Activated naive CD4-positive, alpha-beta T cell treated with anti-CD3 and anti-CD28 coated beads, Interleukin-2, amount 10 ng/mL, durations not matched to agents 7 days and 5 days (primary cell): ENCODE measurements at regions not wholly inside any gene's neighbourhood (a gene's known extent, or its start where the extent isn't known, plus 50 kb on each side); places are given as distances from the start of the nearest gene placed in this dataset.
"Not testable (repeated sequence)": the region's sequence is repeated elsewhere in the genome, so short reads cannot be mapped to it uniquely, and the experiment has no call there.

Source experiments
- CTCF ChIA-PET: fragments of 350-600 bp; sonication (Branson Sonifier 250); formaldehyde crosslinking; loops from one replicate; lab custom pipeline; 2021; ENCODE audit warnings: antibody characterized with exemption; lab: Charles Lee
- DNase-seq: peaks from one replicate; pipeline ENCODE4 v3.0.0-alpha.2; 2020
- H3K27ac Mint-ChIP-seq: one replicate; pipeline ENCODE4 v1.8.0; 2021; ENCODE audit warnings: mild to moderate bottlenecking, moderate library complexity, mixed read lengths
- H3K27me3 Mint-ChIP-seq: one replicate; pipeline ENCODE4 v1.8.0; 2021; ENCODE audit warnings: mild to moderate bottlenecking, mixed read lengths
- H3K36me3 Mint-ChIP-seq: one replicate; pipeline ENCODE4 v1.8.0; 2021; ENCODE audit warnings: mixed read lengths
- H3K4me1 Mint-ChIP-seq: one replicate; pipeline ENCODE4 v1.8.0; 2021; ENCODE audit warnings: mixed read lengths
- H3K4me3 Mint-ChIP-seq: one replicate; pipeline ENCODE4 v1.8.0; 2021; ENCODE audit warnings: mild to moderate bottlenecking, moderate library complexity, mixed read lengths
- H3K9me3 Mint-ChIP-seq: one replicate; pipeline ENCODE4 v1.8.0; 2021; ENCODE audit warnings: mixed read lengths

GRCh38 chr1:148374101-148374500 is 109.0 kb downstream of the PPIAL4G start:
- CTCF ChIA-PET: interaction anchor here (1.0 kb wide), 1 partner anchor 9 kb away, joined by 3 read pairs; no protein-coding TSS in a partner anchor
- no peaks in the 10 kb centered on the region for H3K27me3 Mint-ChIP-seq
- peaks cover 49% of the 10 kb centered on the region for H3K4me1 Mint-ChIP-seq
- peak overlapping the region; percentile 98 for H3K27ac Mint-ChIP-seq
- H3K9me3 Mint-ChIP-seq: no peaks in the 10 kb centered on the region
- DNase-seq: no peak
- H3K4me3 Mint-ChIP-seq: no peak overlapping the region
- no peaks in the 10 kb centered on the region for H3K36me3 Mint-ChIP-seq

- Mint-ChIP-seq H3K4me3 (peak overlapping the region; percentile 48), H3K9me3 (no peaks in the 10 kb centered on the region), H3K36me3 (no peaks in the 10 kb centered on the region), H3K27ac (peak overlapping the region; percentile 98), H3K27me3 (no peaks in the 10 kb centered on the region), H3K4me1 (peaks cover 49% of the 10 kb centered on the region)
- peak; percentile 38 for DNase-seq
- CTCF ChIA-PET: interaction anchor here (1.0 to 1.6 kb wide), 2 partner anchors 8 to 10 kb away, joined by 3 to 8 read pairs; no protein-coding TSS in a partner anchor
These were observed 109.7 kb downstream of the PPIAL4G start for GRCh38 chr1:148373192-148373925.

GRCh38 chr1:148372731-148373130 is 110.4 kb downstream of the PPIAL4G start:
- DNase-seq: peak; percentile 68
- H3K36me3 Mint-ChIP-seq: no peaks in the 10 kb centered on the region
- H3K27me3 Mint-ChIP-seq: no peaks in the 10 kb centered on the region
- no peaks in the 10 kb centered on the region for H3K9me3 Mint-ChIP-seq
- CTCF ChIA-PET: interaction anchor here (0.6 to 1.6 kb wide), 4 partner anchors 9 to 86 kb away, joined by 3 to 8 read pairs (median 4); no protein-coding TSS in a partner anchor
- H3K4me3 Mint-ChIP-seq: peak overlapping the region; percentile 48
- H3K4me1 Mint-ChIP-seq: peaks cover 49% of the 10 kb centered on the region
- H3K27ac Mint-ChIP-seq: peak overlapping the region; percentile 98

GRCh38 chr1:148372051-148372726 is 110.9 kb downstream of the PPIAL4G start:
- peak overlapping the region; percentile 98 for H3K27ac Mint-ChIP-seq

GRCh38 chr1:148371551-148371994 is 111.5 kb downstream of the PPIAL4G start:
- H3K9me3 Mint-ChIP-seq, H3K27me3 Mint-ChIP-seq, H3K36me3 Mint-ChIP-seq: not testable (repeated sequence)
- Mint-ChIP-seq H3K4me1 (peaks cover 49% of the 10 kb centered on the region), H3K4me3 (peak overlapping the region; percentile 10), H3K27ac (peak overlapping the region; percentile 98)
- CTCF ChIA-PET: interaction anchor here (1.0 to 1.3 kb wide), 3 partner anchors 11 to 151 kb away, joined by 3 to 5 read pairs (median 5); no protein-coding TSS in a partner anchor
- DNase-seq: peak; percentile 82

More at GRCh38 chr1:148372051-148372726, 110.9 kb downstream of the PPIAL4G start:
- Mint-ChIP-seq H3K4me3 (peak overlapping the region; percentile 48), H3K4me1 (peaks cover 49% of the 10 kb centered on the region)
- not testable (repeated sequence) for H3K9me3 Mint-ChIP-seq, DNase-seq, H3K27me3 Mint-ChIP-seq, H3K36me3 Mint-ChIP-seq
- CTCF ChIA-PET: interaction anchor here (0.6 to 1.6 kb wide), 6 partner anchors 9 to 150 kb away, joined by 3 to 8 read pairs (median 4); no protein-coding TSS in a partner anchor

- H3K27me3 Mint-ChIP-seq, DNase-seq, H3K36me3 Mint-ChIP-seq, H3K9me3 Mint-ChIP-seq, CTCF ChIA-PET, H3K4me3 Mint-ChIP-seq: not testable (repeated sequence)
- Mint-ChIP-seq H3K4me1 (peaks cover 47% of the 10 kb centered on the region), H3K27ac (peak overlapping the region; percentile 98)
These were observed 112.4 kb downstream of the PPIAL4G start for GRCh38 chr1:148370661-148371060.

GRCh38 chr1:148367596-148367995 is 115.5 kb downstream of the PPIAL4G start:
- no peaks in the 10 kb centered on the region for H3K9me3 Mint-ChIP-seq
- CTCF ChIA-PET: no interaction called here

GRCh38 chr1:148366136-148366753 is 116.9 kb downstream of the PPIAL4G start:
- H3K27ac Mint-ChIP-seq, CTCF ChIA-PET, H3K36me3 Mint-ChIP-seq, H3K4me3 Mint-ChIP-seq, DNase-seq, H3K9me3 Mint-ChIP-seq: not testable (repeated sequence)
- Mint-ChIP-seq H3K27me3 (peaks cover 13% of the 10 kb centered on the region), H3K4me1 (peaks cover 52% of the 10 kb centered on the region)

More at GRCh38 chr1:148367596-148367995, 115.5 kb downstream of the PPIAL4G start:
- H3K4me3 Mint-ChIP-seq: no peak overlapping the region
- H3K27ac Mint-ChIP-seq: no peak overlapping the region
- no peaks in the 10 kb centered on the region for H3K36me3 Mint-ChIP-seq
- peaks cover 9% of the 10 kb centered on the region for H3K27me3 Mint-ChIP-seq
- H3K4me1 Mint-ChIP-seq: peaks cover 52% of the 10 kb centered on the region
- no peak for DNase-seq

- not testable (repeated sequence) for H3K4me3 Mint-ChIP-seq, DNase-seq, H3K36me3 Mint-ChIP-seq, H3K9me3 Mint-ChIP-seq, H3K27ac Mint-ChIP-seq
- CTCF ChIA-PET: interaction anchor here (0.6 to 0.9 kb wide), 2 partner anchors 9 to 29 kb away, joined by 3 to 4 read pairs; no protein-coding TSS in a partner anchor
- H3K4me1 Mint-ChIP-seq: peaks cover 44% of the 10 kb centered on the region
- peaks cover 18% of the 10 kb centered on the region for H3K27me3 Mint-ChIP-seq
These were observed 118.0 kb downstream of the PPIAL4G start for GRCh38 chr1:148365151-148365550.

- DNase-seq, H3K27ac Mint-ChIP-seq: not testable (repeated sequence)
These were observed 119.1 kb downstream of the PPIAL4G start for GRCh38 chr1:148363979-148364378.

GRCh38 chr1:148363439-148363810 is 119.7 kb downstream of the PPIAL4G start:
- DNase-seq: no peak
- peak overlapping the region; percentile 1 for H3K27ac Mint-ChIP-seq
- peak overlapping the region; percentile 21 for H3K4me3 Mint-ChIP-seq
- no peaks in the 10 kb centered on the region for H3K9me3 Mint-ChIP-seq
- CTCF ChIA-PET: interaction anchor here (1.6 kb wide), 1 partner anchor 9 kb away, joined by 8 read pairs; no protein-coding TSS in a partner anchor
- peaks cover 25% of the 10 kb centered on the region for H3K27me3 Mint-ChIP-seq
- peaks cover 39% of the 10 kb centered on the region for H3K4me1 Mint-ChIP-seq
- no peaks in the 10 kb centered on the region for H3K36me3 Mint-ChIP-seq

More at GRCh38 chr1:148363979-148364378, 119.1 kb downstream of the PPIAL4G start:
- H3K4me1 Mint-ChIP-seq: peaks cover 39% of the 10 kb centered on the region
- peaks cover 25% of the 10 kb centered on the region for H3K27me3 Mint-ChIP-seq
- H3K4me3 Mint-ChIP-seq, H3K36me3 Mint-ChIP-seq, H3K9me3 Mint-ChIP-seq: not testable (repeated sequence)
- CTCF ChIA-PET: interaction anchor here (1.6 kb wide), 1 partner anchor 9 kb away, joined by 8 read pairs; no protein-coding TSS in a partner anchor

GRCh38 chr1:148362626-148363438 is 120.3 kb downstream of the PPIAL4G start:
- Mint-ChIP-seq H3K4me3 (peak overlapping the region; percentile 71), H3K27ac (no peak overlapping the region), H3K27me3 (peaks cover 31% of the 10 kb centered on the region), H3K9me3 (no peaks in the 10 kb centered on the region), H3K36me3 (no peaks in the 10 kb centered on the region), H3K4me1 (peaks cover 39% of the 10 kb centered on the region)
- peak; percentile 43 for DNase-seq
- CTCF ChIA-PET: interaction anchor here (1.6 kb wide), 1 partner anchor 10 kb away, joined by 8 read pairs; no protein-coding TSS in a partner anchor

GRCh38 chr1:148362216-148362611 is 120.9 kb downstream of the PPIAL4G start:
- H3K27me3 Mint-ChIP-seq: peaks cover 37% of the 10 kb centered on the region
- CTCF ChIA-PET: no interaction called here

More at GRCh38 chr1:148362216-148362611, 120.9 kb downstream of the PPIAL4G start:
- no peak for DNase-seq
- Mint-ChIP-seq H3K4me3 (peak overlapping the region; percentile 71), H3K36me3 (no peaks in the 10 kb centered on the region), H3K9me3 (no peaks in the 10 kb centered on the region), H3K4me1 (peaks cover 39% of the 10 kb centered on the region), H3K27ac (no peak overlapping the region)
